AG09309 (cell line): ENCODE measurements at regions not wholly inside any gene's neighbourhood (a gene's known extent, or its start where the extent isn't known, plus 50 kb on each side); places are given as distances from the start of the nearest gene placed in this dataset.

Source experiments
- DNase-seq: peaks from one replicate; pipeline ENCODE4 v3.0.0-alpha.2; 2010; ENCODE audit warnings: low read depth
- H3K4me3 ChIP-seq: 2 replicates; pipeline ENCODE4 v1.5.1; 2011; ENCODE audit warnings: mild to moderate bottlenecking, low read depth, low read length, moderate library complexity; ENCODE audit not compliant: control insufficient read depth
- TF ChIP-seq, protein P1 (sequence below): IDR thresholded peaks from 2 replicates; pipeline ENCODE4 v1.5.1; 2011; ENCODE audit warnings: mild to moderate bottlenecking, low read depth, low read length, inconsistent platforms; ENCODE audit not compliant: insufficient read depth, control insufficient read depth; ENCODE audit errors: missing control alignments

DNA sequence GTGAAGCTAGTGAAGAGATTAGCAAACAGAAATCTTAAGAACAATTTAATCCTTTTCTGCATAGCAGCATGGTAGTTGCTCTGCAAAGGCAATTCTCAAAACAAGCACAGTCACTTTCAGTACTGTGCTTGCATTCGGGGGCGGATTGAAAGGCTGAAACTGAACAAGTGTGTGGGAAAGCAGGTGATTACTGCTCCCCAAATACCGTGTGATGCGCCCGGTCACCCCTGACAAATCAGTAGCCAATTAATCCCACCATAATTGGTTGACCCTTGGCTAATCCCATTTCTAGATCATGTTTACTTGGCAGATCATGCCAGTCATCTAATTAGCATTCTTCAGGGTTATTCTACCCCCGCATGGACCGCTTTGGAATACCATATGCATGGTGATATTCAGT, 76.5 kb upstream of the ADRB1 start:
- DNase-seq = no peak
- H3K4me3 ChIP-seq = no peak overlapping the region
- TF ChIP-seq, protein P1, sequence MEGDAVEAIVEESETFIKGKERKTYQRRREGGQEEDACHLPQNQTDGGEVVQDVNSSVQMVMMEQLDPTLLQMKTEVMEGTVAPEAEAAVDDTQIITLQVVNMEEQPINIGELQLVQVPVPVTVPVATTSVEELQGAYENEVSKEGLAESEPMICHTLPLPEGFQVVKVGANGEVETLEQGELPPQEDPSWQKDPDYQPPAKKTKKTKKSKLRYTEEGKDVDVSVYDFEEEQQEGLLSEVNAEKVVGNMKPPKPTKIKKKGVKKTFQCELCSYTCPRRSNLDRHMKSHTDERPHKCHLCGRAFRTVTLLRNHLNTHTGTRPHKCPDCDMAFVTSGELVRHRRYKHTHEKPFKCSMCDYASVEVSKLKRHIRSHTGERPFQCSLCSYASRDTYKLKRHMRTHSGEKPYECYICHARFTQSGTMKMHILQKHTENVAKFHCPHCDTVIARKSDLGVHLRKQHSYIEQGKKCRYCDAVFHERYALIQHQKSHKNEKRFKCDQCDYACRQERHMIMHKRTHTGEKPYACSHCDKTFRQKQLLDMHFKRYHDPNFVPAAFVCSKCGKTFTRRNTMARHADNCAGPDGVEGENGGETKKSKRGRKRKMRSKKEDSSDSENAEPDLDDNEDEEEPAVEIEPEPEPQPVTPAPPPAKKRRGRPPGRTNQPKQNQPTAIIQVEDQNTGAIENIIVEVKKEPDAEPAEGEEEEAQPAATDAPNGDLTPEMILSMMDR = no peak

DNA sequence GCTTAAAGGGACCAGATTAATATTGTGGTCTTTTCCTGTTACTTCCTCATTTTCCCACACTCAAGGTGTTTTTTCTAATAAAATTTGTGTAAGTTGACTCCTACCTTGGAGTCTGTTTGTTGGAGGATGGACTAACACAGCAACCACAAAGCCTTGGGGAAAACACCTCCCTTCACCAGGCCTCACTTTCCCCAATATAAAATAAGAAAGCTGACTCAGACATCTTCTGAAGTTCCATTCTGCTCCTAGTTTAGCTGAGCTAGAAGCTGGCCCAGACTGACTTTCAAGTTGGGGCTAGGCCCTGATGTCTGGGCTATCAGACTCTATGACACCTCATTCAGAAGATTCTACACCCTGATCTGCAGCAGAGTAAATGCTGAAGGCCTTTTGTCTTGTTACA, 73.0 kb upstream of the ADRB1 start:
- TF ChIP-seq, protein P1 = no peak
- DNase-seq = no peak
- no peak overlapping the region for H3K4me3 ChIP-seq

DNA sequence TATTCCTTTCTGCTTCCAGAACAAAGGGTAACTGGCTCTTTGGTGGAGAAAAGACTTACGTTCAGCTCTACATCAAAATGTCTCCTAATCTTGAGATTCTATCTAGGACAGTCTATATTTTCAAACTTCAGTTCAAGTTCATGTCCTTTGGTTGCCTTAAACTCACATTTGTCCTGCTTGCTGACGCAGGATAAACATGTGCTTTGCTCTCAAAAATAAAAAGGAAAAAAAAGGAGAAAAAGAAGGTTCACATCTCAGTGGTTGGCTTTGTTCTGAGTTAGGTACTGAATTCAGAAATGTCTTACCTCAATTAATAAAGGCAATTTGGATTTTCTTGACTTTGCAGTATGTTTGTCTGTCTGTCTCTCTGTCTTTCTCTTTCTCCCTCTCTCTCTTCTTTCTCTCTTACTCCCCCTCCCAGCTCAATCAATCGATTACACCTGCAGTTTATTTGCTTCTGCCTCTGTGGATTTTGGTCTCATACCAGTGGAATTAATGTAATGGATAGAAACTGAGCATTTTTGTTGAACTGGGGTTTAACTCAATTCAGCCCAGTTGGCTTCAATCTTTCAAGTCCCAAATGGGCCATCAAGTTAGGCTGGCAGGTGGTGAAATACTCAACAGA, 72.2 kb upstream of the ADRB1 start:
- H3K4me3 ChIP-seq = no peak overlapping the region
- TF ChIP-seq, protein P1 = no peak
- DNase-seq = no peak

DNA sequence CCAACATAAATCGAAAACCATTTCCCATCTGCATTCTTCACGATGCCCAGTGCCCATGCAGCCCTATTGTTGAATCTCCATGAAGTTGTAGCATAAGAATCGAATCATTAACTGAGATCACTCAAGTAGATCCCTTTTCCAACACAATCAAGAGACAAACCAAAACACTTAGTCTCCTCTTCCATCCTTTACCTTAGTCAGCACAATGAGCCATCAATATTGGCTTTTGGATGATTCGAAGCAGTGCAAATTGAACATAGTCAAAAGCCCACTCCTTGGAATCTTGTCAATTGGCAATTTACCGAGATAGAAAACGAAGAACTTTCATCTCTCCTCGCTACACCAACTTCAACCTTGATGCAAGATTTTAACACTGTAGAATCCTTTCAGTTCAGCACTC, 66.5 kb upstream of the ADRB1 start:
- DNase-seq = no peak
- no peak overlapping the region for H3K4me3 ChIP-seq
- TF ChIP-seq, protein P1 = no peak

DNA sequence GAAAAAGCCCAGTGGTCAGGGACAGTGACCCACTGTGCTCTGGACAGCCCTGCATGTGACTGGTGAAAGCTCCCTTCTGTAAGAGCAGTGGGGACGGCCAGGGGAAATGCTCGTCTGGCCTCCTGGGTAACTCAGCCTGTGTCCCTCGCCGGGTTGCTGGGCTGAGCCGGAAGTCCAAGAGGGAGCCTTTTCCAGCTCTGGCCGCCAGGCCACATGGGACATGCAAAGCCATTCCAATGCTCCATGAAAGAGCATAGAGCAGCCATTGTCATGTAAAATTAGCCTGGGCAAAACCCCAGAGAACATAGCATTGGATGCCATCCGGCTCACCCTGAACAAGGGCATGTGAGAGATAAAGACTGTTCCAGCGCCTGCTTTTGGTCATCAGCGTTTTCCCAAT, 64.9 kb upstream of the ADRB1 start:
- DNase-seq = no peak
- no peak overlapping the region for H3K4me3 ChIP-seq
- TF ChIP-seq, protein P1 = no peak

DNA sequence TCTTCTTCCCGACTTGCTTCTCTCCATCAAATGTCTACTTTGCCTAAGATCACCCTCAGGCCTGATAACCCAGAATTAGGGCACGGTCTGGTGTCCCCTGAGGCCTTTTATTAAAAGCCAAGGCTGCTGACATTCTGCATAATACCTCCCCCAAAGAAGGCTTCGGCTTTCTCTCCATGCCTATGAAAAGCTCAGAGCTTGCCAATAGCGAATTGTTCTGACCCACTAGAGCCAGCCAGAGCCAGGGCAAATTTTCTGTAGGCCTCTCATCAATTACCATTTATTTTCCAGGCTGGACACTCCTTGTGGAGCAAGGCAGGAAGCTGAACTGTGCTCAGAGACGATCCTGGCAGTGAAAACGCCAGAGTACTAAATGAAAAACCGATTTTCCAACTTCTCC, 64.3 kb upstream of the ADRB1 start:
- TF ChIP-seq, protein P1 = no peak
- no peak for DNase-seq
- H3K4me3 ChIP-seq = no peak overlapping the region
